WTC11 (cell line): ENCODE measurements at regions not wholly inside any gene's neighbourhood (a gene's known extent, or its start where the extent isn't known, plus 50 kb on each side); places are given as distances from the start of the nearest gene placed in this dataset.

Experiments
- CREM ChIP-seq: sonication (generic); formaldehyde crosslinking; IDR thresholded peaks from 2 replicates; pipeline ENCODE4 v1.8.1; 2022; ENCODE audit warnings: mild to moderate bottlenecking, missing genetic modification reagents, moderate library complexity
- ESRRA ChIP-seq: sonication (generic); formaldehyde crosslinking; IDR thresholded peaks from 2 replicates; pipeline ENCODE4 v1.8.1; 2022; ENCODE audit warnings: mild to moderate bottlenecking, missing genetic modification reagents, borderline replicate concordance
- FOXP1 ChIP-seq: sonication (generic); formaldehyde crosslinking; IDR thresholded peaks from 2 replicates; pipeline ENCODE4 v1.8.0; 2022; ENCODE audit warnings: missing genetic modification reagents, mild to moderate bottlenecking, moderate library complexity, borderline replicate concordance
- IRF2 ChIP-seq: sonication (generic); formaldehyde crosslinking; IDR thresholded peaks from 2 replicates; pipeline ENCODE4 v1.8.0; 2022; ENCODE audit warnings: low read depth, missing genetic modification reagents, borderline replicate concordance
- TEAD4 ChIP-seq: sonication (generic); formaldehyde crosslinking; IDR thresholded peaks from 2 replicates; pipeline ENCODE4 v1.8.0; 2022; ENCODE audit warnings: mild to moderate bottlenecking, missing genetic modification reagents
- TF ChIP-seq, protein P1 (sequence below): fragments of 200-600 bp; IDR thresholded peaks from 2 replicates; pipeline ENCODE4 v1.8.0; 2022; ENCODE audit warnings: antibody characterized with exemption
- TF ChIP-seq, protein P2 (sequence below): sonication (generic); formaldehyde crosslinking; IDR thresholded peaks from 2 replicates; pipeline ENCODE4 v1.8.0; 2022; ENCODE audit warnings: mild to moderate bottlenecking, missing genetic modification reagents

DNA sequence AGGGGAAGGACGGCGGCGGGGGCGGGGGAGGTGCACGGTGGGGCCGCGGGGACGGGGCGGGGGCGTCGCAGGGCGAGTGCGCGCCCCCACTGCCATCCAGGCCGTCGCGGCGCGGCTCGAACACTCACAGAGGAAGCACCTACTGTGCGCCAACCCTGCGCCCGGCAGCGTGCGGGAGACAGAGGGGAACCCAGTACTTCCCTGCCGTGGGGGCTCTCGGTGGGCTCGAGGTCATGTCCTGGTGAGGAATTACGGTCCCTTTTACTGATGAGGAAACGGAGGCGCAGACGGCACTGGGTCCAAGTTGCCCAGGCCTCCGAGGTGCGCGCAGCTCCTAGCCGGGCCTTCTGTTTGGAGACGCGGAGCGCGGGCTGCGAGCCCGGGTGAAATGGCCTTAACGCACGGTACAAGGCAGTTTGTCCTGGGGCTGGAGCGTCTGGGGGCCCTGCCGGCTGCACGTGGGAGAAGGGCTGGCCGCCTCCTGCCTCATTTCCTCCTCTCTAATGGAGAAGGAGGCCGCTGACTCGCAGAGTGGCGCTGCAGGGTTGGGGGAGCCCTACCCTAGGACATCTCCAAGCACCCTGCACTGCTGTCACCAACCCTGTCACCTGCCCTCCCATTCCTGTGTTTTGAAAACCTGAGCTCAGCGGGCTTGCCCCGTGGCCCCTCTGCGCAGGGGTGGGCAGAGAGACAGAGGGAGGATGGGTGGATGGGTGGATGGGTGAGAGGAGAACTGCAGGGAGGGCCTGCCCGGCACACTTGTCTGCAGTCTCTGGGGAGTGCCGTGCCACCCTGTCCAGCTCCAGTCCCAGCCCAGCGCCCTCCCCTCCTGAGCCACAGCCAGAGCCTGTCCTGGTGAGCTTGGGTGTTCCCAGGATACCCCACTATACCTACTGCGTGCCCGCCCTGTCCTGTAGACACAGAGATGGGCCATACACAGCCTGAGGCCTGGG lies 106.0 kb downstream of the ADRA2C start:
- TF ChIP-seq, protein P1, sequence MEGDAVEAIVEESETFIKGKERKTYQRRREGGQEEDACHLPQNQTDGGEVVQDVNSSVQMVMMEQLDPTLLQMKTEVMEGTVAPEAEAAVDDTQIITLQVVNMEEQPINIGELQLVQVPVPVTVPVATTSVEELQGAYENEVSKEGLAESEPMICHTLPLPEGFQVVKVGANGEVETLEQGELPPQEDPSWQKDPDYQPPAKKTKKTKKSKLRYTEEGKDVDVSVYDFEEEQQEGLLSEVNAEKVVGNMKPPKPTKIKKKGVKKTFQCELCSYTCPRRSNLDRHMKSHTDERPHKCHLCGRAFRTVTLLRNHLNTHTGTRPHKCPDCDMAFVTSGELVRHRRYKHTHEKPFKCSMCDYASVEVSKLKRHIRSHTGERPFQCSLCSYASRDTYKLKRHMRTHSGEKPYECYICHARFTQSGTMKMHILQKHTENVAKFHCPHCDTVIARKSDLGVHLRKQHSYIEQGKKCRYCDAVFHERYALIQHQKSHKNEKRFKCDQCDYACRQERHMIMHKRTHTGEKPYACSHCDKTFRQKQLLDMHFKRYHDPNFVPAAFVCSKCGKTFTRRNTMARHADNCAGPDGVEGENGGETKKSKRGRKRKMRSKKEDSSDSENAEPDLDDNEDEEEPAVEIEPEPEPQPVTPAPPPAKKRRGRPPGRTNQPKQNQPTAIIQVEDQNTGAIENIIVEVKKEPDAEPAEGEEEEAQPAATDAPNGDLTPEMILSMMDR, result no peak
- TF ChIP-seq IRF2, result no peak
- peak; percentile 40; the same call in 1 of the 2 replicates for TF ChIP-seq FOXP1 (CRISPR knock-in tag)
- no peak for TF ChIP-seq CREM (CRISPR knock-in tag)
- TF ChIP-seq ESRRA, result no peak; the same call in 1 of the 2 replicates
- TF ChIP-seq TEAD4 (CRISPR knock-in tag), result no peak
- TF ChIP-seq, protein P2, sequence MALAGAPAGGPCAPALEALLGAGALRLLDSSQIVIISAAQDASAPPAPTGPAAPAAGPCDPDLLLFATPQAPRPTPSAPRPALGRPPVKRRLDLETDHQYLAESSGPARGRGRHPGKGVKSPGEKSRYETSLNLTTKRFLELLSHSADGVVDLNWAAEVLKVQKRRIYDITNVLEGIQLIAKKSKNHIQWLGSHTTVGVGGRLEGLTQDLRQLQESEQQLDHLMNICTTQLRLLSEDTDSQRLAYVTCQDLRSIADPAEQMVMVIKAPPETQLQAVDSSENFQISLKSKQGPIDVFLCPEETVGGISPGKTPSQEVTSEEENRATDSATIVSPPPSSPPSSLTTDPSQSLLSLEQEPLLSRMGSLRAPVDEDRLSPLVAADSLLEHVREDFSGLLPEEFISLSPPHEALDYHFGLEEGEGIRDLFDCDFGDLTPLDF, result no peak
